Lung (tissue), 11 donors: ENCODE measurements at regions not wholly inside any gene's neighbourhood (a gene's known extent, or its start where the extent isn't known, plus 50 kb on each side); places are given as distances from the start of the nearest gene placed in this dataset.
"Not testable (repeated sequence)": the region's sequence is repeated elsewhere in the genome, so short reads cannot be mapped to it uniquely, and the experiment has no call there.

Source experiments
- ATAC-seq: fragments of 200-7000 bp; cut with Tn5 transposase; one replicate; pipeline ENCODE4 v1.9.1; 2020; ENCODE audit warnings: moderate number of reproducible peaks; ENCODE audit not compliant: insufficient read depth, low FRiP score
- DNase-seq, 3 donors: peaks; one replicate each; pipeline ENCODE4 v3.0.0-alpha.2; 2013 to 2017
- H3K27ac ChIP-seq, 2 donors: one replicate each; pipeline ENCODE4 v1.5.1; 2013; ENCODE audit warnings: mild to moderate bottlenecking in 2 of 2, moderate library complexity in 2 of 2, control low read depth in 1 of 2, inconsistent platforms in 1 of 2, low read depth in 1 of 2, low read length in 1 of 2
- H3K27me3 ChIP-seq, 3 donors: one replicate each; pipeline ENCODE4 v1.5.1; 2013; ENCODE audit warnings: low read length in 2 of 3; ENCODE audit not compliant: control insufficient read depth in 3 of 3, insufficient read depth in 3 of 3
- H3K36me3 ChIP-seq, 4 donors: one replicate each; pipeline ENCODE4 v1.5.1; 2013; ENCODE audit warnings: low read length in 4 of 4, mild to moderate bottlenecking in 1 of 4, moderate library complexity in 1 of 4; ENCODE audit not compliant: control insufficient read depth in 4 of 4, insufficient read depth in 4 of 4
- H3K4me1 ChIP-seq, 5 donors: one replicate each; pipeline ENCODE4 v1.5.1; 2013; ENCODE audit warnings: low read length in 5 of 5, mild to moderate bottlenecking in 2 of 5, moderate library complexity in 1 of 5; ENCODE audit not compliant: control insufficient read depth in 5 of 5, insufficient read depth in 5 of 5
- H3K4me3 ChIP-seq: one replicate; pipeline ENCODE4 v1.5.1; 2013; ENCODE audit warnings: mild to moderate bottlenecking, control low read depth, moderate library complexity
- H3K9ac ChIP-seq, 2 donors: one replicate each; pipeline ENCODE4 v1.5.1; 2013; ENCODE audit warnings: low read length in 2 of 2, control low read depth in 1 of 2; ENCODE audit not compliant: insufficient read depth in 1 of 2
- H3K9me3 ChIP-seq, 4 donors: one replicate each; pipeline ENCODE4 v1.5.1; 2013; ENCODE audit warnings: low read length in 3 of 4, mild to moderate bottlenecking in 1 of 4, moderate library complexity in 1 of 4; ENCODE audit not compliant: control insufficient read depth in 4 of 4, insufficient read depth in 3 of 4
- WGBS, 2 donors: extraction: QIAGEN DNeasy Blood & Tissue Kit; methylation state at CpG; one replicate each; pipeline ENCODE4 v1.1.7; 2013; 5-methylcytosine and 5-hydroxymethylcytosine counted together
- TF ChIP-seq, protein P1 (sequence below): IDR thresholded peaks from 2 replicates; pipeline ENCODE4 v1.5.1; 2012; ENCODE audit warnings: mild to moderate bottlenecking; ENCODE audit errors: control extremely low read depth, extremely low read depth
- donor health status: control.
- donor health status: control.
- donor health status: Bipolar disorder and iron deficiency.
- donor health status: healthy.
- donor health status: DM: yes; HTN: yes; CAD: no.

GRCh38 chr10:58064714-58065528 lies 202.8 kb downstream of the IPMK start:
- Histone ChIP-seq H3K27me3 (no peaks in the 10 kb centered on the region), H3K4me1 (no peaks in the 10 kb centered on the region), H3K4me3 (no peak overlapping the region), H3K9ac (no peak overlapping the region), H3K27ac (no peak overlapping the region), H3K9me3 (no peaks in the 10 kb centered on the region), H3K36me3 (no peaks in the 10 kb centered on the region)
- TF ChIP-seq, protein P1, sequence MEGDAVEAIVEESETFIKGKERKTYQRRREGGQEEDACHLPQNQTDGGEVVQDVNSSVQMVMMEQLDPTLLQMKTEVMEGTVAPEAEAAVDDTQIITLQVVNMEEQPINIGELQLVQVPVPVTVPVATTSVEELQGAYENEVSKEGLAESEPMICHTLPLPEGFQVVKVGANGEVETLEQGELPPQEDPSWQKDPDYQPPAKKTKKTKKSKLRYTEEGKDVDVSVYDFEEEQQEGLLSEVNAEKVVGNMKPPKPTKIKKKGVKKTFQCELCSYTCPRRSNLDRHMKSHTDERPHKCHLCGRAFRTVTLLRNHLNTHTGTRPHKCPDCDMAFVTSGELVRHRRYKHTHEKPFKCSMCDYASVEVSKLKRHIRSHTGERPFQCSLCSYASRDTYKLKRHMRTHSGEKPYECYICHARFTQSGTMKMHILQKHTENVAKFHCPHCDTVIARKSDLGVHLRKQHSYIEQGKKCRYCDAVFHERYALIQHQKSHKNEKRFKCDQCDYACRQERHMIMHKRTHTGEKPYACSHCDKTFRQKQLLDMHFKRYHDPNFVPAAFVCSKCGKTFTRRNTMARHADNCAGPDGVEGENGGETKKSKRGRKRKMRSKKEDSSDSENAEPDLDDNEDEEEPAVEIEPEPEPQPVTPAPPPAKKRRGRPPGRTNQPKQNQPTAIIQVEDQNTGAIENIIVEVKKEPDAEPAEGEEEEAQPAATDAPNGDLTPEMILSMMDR = peak; percentile 12
- WGBS, 2 donors = 52 to 60% methylated on average over 4 of the region's 4 CpGs
- DNase-seq = peak; percentile 29 to 73 (median 54)
- peak; percentile 24 for ATAC-seq

GRCh38 chr10:58063861-58064480 lies 203.7 kb downstream of the IPMK start:
- 53% methylated on average over 7 of the region's 7 CpGs for WGBS, 2 donors

GRCh38 chr10:58058683-58059082 lies 209.0 kb downstream of the IPMK start:
- H3K4me3 ChIP-seq, H3K36me3 ChIP-seq, H3K27ac ChIP-seq, DNase-seq, H3K27me3 ChIP-seq, H3K4me1 ChIP-seq, H3K9me3 ChIP-seq, H3K9ac ChIP-seq, ATAC-seq: not testable (repeated sequence)
- WGBS, 2 donors = 96 to 100% methylated on average over 1 of the region's 1 CpG

More at GRCh38 chr10:58063861-58064480, 203.7 kb downstream of the IPMK start:
- Histone ChIP-seq H3K4me1 (no peaks in the 10 kb centered on the region), H3K27me3 (no peaks in the 10 kb centered on the region), H3K36me3 (no peaks in the 10 kb centered on the region), H3K4me3 (no peak overlapping the region), H3K9me3 (no peaks in the 10 kb centered on the region), H3K9ac (no peak overlapping the region), H3K27ac (no peak overlapping the region)
- DNase-seq (no peak), ATAC-seq (no peak)
- TF ChIP-seq, protein P1 = no peak

GRCh38 chr10:58054881-58055280 lies 212.8 kb downstream of the IPMK start:
- WGBS, 2 donors = 83 to 84% methylated on average over 2 of the region's 2 CpGs
- ATAC-seq (no peak), DNase-seq (no peak)
- no peak overlapping the region for H3K9ac ChIP-seq
- H3K4me3 ChIP-seq = no peak overlapping the region
- H3K4me1 ChIP-seq = no peaks in the 10 kb centered on the region
- no peak overlapping the region for H3K27ac ChIP-seq
- no peaks in the 10 kb centered on the region for H3K9me3 ChIP-seq
- no peaks in the 10 kb centered on the region for H3K36me3 ChIP-seq
- H3K27me3 ChIP-seq = no peaks in the 10 kb centered on the region
- TF ChIP-seq, protein P1 = no peak
